HEK293T (cell line): ENCODE measurements at regions not wholly inside any gene's neighbourhood (a gene's known extent, or its start where the extent isn't known, plus 50 kb on each side); places are given as distances from the start of the nearest gene placed in this dataset.

Experiments
- CTCF ChIA-PET: fragments of 350-600 bp; formaldehyde crosslinking; extraction: SDS; loops from one replicate; lab custom pipeline; 2021; ENCODE audit warnings: antibody characterized with exemption, inconsistent platforms; lab: Yijun Ruan, JAX
- POLR2A ChIA-PET: fragments of 350-600 bp; formaldehyde crosslinking; extraction: SDS; loops from one replicate; lab custom pipeline; 2020; ENCODE audit warnings: antibody characterized with exemption, inconsistent platforms; lab: Yijun Ruan, JAX
- DNase-seq: peaks from one replicate; pipeline ENCODE4 v3.0.0; 2012; ENCODE audit warnings: mixed read lengths; ENCODE audit errors: extremely low spot score
- ARNT ChIP-seq: fragments of 450-650 bp; IDR thresholded peaks from 2 replicates; pipeline ENCODE4 v1.6.1; 2017; ENCODE audit warnings: mild to moderate bottlenecking
- BHLHE40 ChIP-seq: fragments of 450-650 bp; IDR thresholded peaks from 2 replicates; pipeline ENCODE4 v1.6.1; 2016; ENCODE audit warnings: mild to moderate bottlenecking, moderate library complexity, borderline replicate concordance
- CTBP1 ChIP-seq: fragments of 450-650 bp; IDR thresholded peaks from 2 replicates; pipeline ENCODE4 v1.6.1; 2016; ENCODE audit warnings: borderline replicate concordance
- ELF4 ChIP-seq: fragments of 450-650 bp; IDR thresholded peaks from 2 replicates; pipeline ENCODE4 v1.6.1; 2017; ENCODE audit warnings: antibody characterized with exemption
- FOXA1 ChIP-seq: fragments of 450-650 bp; IDR thresholded peaks from 2 replicates; pipeline ENCODE4 v1.6.1; 2016; ENCODE audit warnings: mild to moderate bottlenecking
- FOXK2 ChIP-seq: fragments of 450-650 bp; IDR thresholded peaks from 2 replicates; pipeline ENCODE4 v1.6.1; 2016; ENCODE audit warnings: mild to moderate bottlenecking
- FOXM1 ChIP-seq: fragments of 450-650 bp; IDR thresholded peaks from 2 replicates; pipeline ENCODE4 v1.6.1; 2017; ENCODE audit warnings: mild to moderate bottlenecking, borderline replicate concordance
- HDGF ChIP-seq: fragments of 450-650 bp; IDR thresholded peaks from 2 replicates; pipeline ENCODE4 v1.6.1; 2017; ENCODE audit warnings: antibody characterized with exemption, borderline replicate concordance
- L3MBTL2 ChIP-seq: fragments of 450-650 bp; conservative IDR thresholded peaks from 2 replicates; pipeline ENCODE4 v1.6.1; 2016; ENCODE audit warnings: mild to moderate bottlenecking
- LEF1 ChIP-seq: fragments of 450-650 bp; IDR thresholded peaks from 2 replicates; pipeline ENCODE4 v1.6.1; 2017; ENCODE audit warnings: mild to moderate bottlenecking, borderline replicate concordance
- NFRKB ChIP-seq: fragments of 450-650 bp; IDR thresholded peaks from 2 replicates; pipeline ENCODE4 v1.6.1; 2016; ENCODE audit warnings: mild to moderate bottlenecking, moderate library complexity
- SP1 ChIP-seq: fragments of 450-650 bp; IDR thresholded peaks from 2 replicates; pipeline ENCODE4 v1.6.1; 2017
- SUZ12 ChIP-seq: fragments of 450-650 bp; IDR thresholded peaks from 2 replicates; pipeline ENCODE4 v1.6.1; 2016; ENCODE audit warnings: mild to moderate bottlenecking
- TARDBP ChIP-seq: fragments of 450-650 bp; IDR thresholded peaks from 2 replicates; pipeline ENCODE4 v1.6.1; 2016
- ZNF384 ChIP-seq: fragments of 450-650 bp; IDR thresholded peaks from 2 replicates; pipeline ENCODE4 v1.6.1; 2016
- TF ChIP-seq, protein P1 (sequence below): fragments of 450-650 bp; IDR thresholded peaks from 2 replicates; pipeline ENCODE4 v1.6.1; 2016

DNA sequence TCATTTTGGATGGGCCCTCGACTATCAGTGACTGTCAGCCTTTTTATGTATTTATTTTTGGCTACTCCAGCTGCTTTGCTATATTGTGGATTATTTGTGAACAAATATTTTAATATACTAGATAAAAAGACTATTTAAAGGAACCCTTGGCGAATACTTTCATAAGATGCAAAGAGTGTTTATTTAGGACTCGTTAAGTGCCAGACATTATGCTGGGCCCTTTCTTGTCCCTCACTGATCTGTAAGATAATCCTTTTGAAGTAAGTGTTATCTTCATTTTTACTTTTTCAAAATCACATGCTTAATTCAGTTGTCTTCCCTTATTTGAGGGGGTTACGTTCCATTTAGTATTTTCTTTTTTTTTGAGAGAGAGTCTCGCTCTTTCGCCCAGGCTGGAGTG, 376.8 kb upstream of the C2CD4B start:
- CTCF ChIA-PET: no interaction called here
- no peak for DNase-seq
- POLR2A ChIA-PET: no interaction called here
- no peak for TF ChIP-seq ARNT

DNA sequence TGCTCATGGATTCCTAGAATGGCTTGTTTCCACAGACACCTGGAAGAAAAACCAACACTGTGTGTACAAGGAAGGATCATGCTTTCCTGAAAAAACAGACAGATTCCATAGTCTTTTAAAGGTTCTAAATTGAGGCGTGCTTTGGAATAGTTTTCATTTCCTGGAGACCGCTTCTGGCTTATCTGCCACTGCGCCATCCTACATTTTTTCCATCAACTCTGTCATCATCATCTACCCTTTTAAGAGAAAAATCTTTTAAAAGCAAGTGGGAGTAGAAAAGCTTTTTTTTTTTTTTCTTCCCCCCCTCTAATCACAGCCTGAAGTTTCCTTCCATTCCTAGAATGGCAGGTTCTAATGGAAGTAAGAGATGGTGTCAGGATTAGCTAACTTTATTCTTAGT, 379.4 kb upstream of the C2CD4B start:
- TF ChIP-seq FOXA1: no peak
- POLR2A ChIA-PET: no interaction called here
- CTCF ChIA-PET: no interaction called here
- no peak for DNase-seq

DNA sequence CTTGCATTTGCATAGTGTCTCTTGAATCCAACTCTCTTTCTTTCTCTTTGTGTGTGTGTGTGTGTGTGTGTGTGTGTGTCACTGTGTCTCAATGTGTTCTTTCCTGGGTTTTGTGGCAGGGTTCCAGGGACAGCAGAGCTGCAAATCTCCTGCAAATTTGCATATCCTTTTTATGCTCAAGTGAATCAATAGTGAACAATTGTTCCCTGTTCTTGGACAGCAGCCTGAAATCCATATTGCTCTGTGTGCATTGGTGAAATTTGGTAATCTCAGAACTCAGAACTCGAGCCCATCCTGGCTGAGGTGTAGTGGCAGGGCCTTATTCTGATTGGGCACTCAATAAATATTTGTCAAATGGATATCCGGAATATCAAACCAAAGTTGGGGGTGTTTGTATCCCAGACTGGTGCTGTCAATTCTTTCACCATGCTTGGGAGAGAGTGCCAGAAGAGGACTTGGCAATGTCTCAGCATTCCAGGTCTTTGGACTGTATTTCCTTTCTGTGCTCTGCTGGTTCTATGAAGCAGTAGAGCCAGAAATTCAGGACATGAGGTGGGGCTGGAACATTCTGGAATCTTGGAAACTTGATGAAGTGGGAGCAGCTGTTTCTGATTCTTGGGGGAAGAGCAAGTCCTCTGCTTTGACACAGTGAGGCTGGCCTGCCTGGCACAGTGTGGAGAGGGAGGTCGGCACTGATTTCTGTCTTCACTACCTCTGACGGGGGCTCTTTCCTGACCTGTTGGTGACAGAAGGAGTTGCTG, 380.6 kb upstream of the C2CD4B start:
- ChIA-PET CTCF (no interaction called here), POLR2A (no interaction called here)
- no peak for DNase-seq
- no peak for TF ChIP-seq BHLHE40
- no peak for TF ChIP-seq FOXK2
- no peak for TF ChIP-seq NFRKB
- TF ChIP-seq HDGF: no peak
- no peak for TF ChIP-seq FOXM1
- no peak for TF ChIP-seq FOXA1

DNA sequence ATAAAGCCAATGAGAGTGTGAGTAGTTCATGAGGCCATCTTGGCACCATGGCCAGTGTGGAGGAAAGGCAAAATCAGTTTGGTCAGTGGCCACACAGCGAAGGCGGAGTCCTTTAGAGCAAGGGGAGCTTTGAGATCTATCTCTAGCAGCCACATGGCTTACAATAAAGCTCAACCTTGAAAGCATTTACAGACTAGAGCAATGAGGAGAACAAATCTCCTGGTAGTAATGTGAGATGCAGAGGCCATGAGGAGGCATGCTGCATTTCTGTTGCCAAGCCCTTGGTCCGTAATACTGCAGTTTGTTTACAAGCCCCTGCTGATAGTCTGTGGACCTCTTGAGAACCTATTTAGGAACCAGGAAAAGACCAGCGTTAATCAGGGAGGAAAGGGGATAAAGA, 381.5 kb upstream of the C2CD4B start:
- TF ChIP-seq ARNT (no peak), ZNF384 (no peak), BHLHE40 (no peak), NFRKB (no peak), SP1 (no peak), ELF4 (no peak), TARDBP (no peak), LEF1 (no peak)
- ChIA-PET POLR2A (no interaction called here), CTCF (no interaction called here)
- DNase-seq: no peak

DNA sequence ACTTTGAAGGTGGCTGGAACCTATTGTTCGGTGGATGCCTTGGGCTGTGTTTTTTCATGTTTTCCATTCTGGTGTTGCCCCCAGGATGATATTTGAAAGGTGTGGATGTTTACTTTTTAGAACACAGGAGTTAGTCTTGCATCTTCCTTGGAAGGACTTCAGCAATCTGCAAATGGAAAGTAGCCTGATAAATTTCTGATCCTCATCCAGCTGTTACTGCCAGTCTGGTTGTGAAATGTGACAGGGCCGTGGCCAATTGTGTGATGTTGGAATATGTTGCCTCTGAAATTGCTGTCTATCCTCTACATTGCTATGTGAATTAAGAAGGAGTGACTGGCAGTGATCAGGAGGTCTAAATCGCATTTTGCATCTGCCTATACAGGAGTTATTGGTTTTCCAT, 382.5 kb upstream of the C2CD4B start:
- ChIA-PET CTCF (no interaction called here), POLR2A (no interaction called here)
- DNase-seq: no peak
- TF ChIP-seq CTBP1 (no peak), NFRKB (no peak), LEF1 (no peak), ZNF384 (no peak), HDGF (no peak), FOXM1 (no peak), TARDBP (no peak), ELF4 (no peak), SP1 (no peak), L3MBTL2 (no peak), BHLHE40 (no peak), SUZ12 (no peak)

DNA sequence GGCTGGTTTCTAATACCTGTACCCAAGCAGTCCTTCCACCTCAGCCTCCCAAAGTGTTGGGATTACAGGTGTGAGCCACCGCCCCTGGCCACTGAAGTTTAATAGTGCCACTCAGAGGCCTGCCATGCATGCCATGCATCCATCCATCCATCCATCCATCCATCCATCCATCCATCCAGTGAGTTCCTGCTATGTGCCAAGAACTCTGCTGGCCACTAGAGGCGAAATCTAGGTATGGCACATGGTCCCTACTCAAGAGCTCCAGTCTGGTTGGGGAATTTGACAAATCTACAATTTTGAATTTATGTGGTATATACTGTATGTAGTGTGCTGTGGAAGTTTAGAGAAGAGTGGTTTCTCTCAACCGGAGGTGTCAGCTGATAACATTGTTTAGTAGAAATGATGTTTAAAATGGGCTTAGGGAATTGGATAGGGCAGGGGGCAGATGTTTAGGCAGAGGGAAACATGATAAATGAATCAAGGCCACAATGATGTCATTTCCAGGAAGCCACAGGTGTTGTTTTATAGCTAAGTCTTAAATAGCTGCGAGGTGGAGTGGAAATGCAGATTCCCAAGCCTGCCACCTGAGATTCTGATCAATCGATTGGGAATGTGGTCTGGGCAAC, 384.4 kb upstream of the C2CD4B start:
- no peak for TF ChIP-seq SUZ12
- no peak for TF ChIP-seq FOXK2
- TF ChIP-seq BHLHE40: no peak
- TF ChIP-seq FOXA1: no peak
- TF ChIP-seq ARNT: no peak
- no peak for TF ChIP-seq ZNF384
- no peak for TF ChIP-seq L3MBTL2
- no peak for TF ChIP-seq FOXM1
- TF ChIP-seq, protein P1, sequence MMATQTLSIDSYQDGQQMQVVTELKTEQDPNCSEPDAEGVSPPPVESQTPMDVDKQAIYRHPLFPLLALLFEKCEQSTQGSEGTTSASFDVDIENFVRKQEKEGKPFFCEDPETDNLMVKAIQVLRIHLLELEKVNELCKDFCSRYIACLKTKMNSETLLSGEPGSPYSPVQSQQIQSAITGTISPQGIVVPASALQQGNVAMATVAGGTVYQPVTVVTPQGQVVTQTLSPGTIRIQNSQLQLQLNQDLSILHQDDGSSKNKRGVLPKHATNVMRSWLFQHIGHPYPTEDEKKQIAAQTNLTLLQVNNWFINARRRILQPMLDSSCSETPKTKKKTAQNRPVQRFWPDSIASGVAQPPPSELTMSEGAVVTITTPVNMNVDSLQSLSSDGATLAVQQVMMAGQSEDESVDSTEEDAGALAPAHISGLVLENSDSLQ: no peak
- TF ChIP-seq LEF1: no peak
- no peak for TF ChIP-seq CTBP1
- no peak for TF ChIP-seq SP1
- TF ChIP-seq TARDBP: no peak
- no peak for TF ChIP-seq NFRKB
- TF ChIP-seq HDGF: no peak
- TF ChIP-seq ELF4: no peak
- POLR2A ChIA-PET: no interaction called here
- CTCF ChIA-PET: interaction anchor here (0.5 to 1.4 kb wide), 9 partner anchors 8 to 1956 kb away, joined by 3 to 6 read pairs (median 3); no protein-coding TSS in a partner anchor
- peak; percentile 30 for DNase-seq

DNA sequence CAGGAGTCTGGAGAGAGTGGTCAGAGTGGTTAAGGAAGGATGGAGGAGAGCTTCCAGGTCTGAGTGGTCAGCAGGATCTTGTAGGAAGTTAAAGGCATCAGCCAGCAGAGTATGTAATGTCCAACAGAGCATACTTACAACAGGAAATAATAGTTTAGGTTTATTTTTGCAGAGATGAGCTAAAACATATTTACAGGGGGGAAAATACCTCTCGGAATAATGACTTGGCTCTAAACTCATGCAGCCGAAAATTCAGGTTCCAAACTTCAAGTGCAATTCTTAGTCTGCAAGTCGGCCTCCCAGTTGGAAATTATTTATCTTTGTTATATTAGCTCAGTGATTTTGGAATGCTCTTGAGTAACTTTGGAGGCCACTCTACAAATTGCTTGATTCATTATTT, 385.0 kb upstream of the C2CD4B start:
- ChIA-PET CTCF (interaction anchor here (0.8 to 1.4 kb wide), 4 partner anchors 7 to 192 kb away, joined by 3 to 6 read pairs (median 4); no protein-coding TSS in a partner anchor), POLR2A (no interaction called here)
- no peak for DNase-seq
- no peak for TF ChIP-seq NFRKB

DNA sequence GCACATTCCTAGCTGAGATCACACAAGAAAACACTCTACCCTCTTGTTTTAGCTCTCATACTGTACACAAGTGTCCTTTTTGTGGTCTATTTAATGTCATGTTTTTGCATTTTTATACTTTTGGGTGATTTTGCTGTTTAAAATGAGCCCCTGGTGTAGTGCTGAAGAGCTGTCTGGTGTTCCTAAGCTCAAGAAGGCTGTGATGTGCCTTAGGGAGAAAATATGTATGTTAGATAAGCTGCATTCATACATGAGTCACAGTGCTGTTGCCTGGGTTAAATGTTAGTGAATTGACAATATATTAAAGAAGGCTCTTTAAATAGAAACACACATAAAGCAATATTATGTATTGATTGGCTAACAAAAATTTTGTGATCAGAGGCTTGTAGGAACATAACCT, 387.4 kb upstream of the C2CD4B start:
- ChIA-PET POLR2A (no interaction called here), CTCF (no interaction called here)
- no peak for DNase-seq
- no peak for TF ChIP-seq FOXA1
- TF ChIP-seq FOXM1: no peak
- TF ChIP-seq, protein P1: no peak
- TF ChIP-seq L3MBTL2: no peak
- TF ChIP-seq ARNT: no peak
- TF ChIP-seq BHLHE40: no peak
- TF ChIP-seq CTBP1: no peak
- no peak for TF ChIP-seq TARDBP
